ENCODE measurements at regions not wholly inside any gene's neighbourhood (a gene's known extent, or its start where the extent isn't known, plus 50 kb on each side); places are given as distances from the start of the nearest gene placed in this dataset.

GRCh38 chr2:7951001-7951400 lies 730.9 kb upstream of the ID2 start:
- TF ChIP-seq, protein P1, sequence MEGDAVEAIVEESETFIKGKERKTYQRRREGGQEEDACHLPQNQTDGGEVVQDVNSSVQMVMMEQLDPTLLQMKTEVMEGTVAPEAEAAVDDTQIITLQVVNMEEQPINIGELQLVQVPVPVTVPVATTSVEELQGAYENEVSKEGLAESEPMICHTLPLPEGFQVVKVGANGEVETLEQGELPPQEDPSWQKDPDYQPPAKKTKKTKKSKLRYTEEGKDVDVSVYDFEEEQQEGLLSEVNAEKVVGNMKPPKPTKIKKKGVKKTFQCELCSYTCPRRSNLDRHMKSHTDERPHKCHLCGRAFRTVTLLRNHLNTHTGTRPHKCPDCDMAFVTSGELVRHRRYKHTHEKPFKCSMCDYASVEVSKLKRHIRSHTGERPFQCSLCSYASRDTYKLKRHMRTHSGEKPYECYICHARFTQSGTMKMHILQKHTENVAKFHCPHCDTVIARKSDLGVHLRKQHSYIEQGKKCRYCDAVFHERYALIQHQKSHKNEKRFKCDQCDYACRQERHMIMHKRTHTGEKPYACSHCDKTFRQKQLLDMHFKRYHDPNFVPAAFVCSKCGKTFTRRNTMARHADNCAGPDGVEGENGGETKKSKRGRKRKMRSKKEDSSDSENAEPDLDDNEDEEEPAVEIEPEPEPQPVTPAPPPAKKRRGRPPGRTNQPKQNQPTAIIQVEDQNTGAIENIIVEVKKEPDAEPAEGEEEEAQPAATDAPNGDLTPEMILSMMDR (IDR thresholded peaks at IDR 0.05; ENCODE audit: low read length, missing control alignments): no peak
- H3K4me3 ChIP-seq (replicated peaks; ENCODE audit: low read depth, low read length): no peak overlapping the region
- DNase-seq (ENCODE audit: low read depth): no peak

- H3K4me3 ChIP-seq (replicated peaks; ENCODE audit: low read depth, low read length): no peak overlapping the region
- no peak for DNase-seq (ENCODE audit: low read depth)
- TF ChIP-seq, protein P1 (IDR thresholded peaks at IDR 0.05; ENCODE audit: low read length, missing control alignments): no peak
Observed at GRCh38 chr2:7951490-7951889, 730.4 kb upstream of the ID2 start.

GRCh38 chr2:7952046-7952745 lies 729.7 kb upstream of the ID2 start:
- TF ChIP-seq, protein P1 (IDR thresholded peaks at IDR 0.05; ENCODE audit: low read length, missing control alignments): no peak
- no peak for DNase-seq (ENCODE audit: low read depth)
- H3K4me3 ChIP-seq (replicated peaks; ENCODE audit: low read depth, low read length): no peak overlapping the region

GRCh38 chr2:7953195-7953594 lies 728.7 kb upstream of the ID2 start:
- no peak for DNase-seq (ENCODE audit: low read depth)
- no peak overlapping the region for H3K4me3 ChIP-seq (replicated peaks; ENCODE audit: low read depth, low read length)
- TF ChIP-seq, protein P1 (IDR thresholded peaks at IDR 0.05; ENCODE audit: low read length, missing control alignments): no peak

DNA sequence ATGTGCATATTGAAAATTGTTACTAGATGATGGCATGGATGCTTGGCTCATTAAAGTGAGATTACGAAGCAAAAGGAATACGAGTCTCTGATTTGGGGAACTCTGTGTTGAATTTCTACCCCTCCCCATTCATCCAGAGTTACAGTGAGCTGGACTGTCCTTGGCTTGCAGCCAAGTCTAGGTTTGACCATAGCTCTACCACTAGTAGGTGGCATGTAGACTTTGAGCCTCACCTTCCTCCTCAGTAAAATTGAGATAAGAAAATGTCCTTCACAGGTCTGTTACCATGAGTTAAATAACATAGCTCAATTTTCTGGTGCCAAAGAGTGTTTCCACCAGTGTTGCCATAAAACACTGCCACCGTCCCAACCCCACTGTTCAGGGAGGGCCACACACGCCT lies 727.6 kb upstream of the ID2 start:
- TF ChIP-seq, protein P1 (IDR thresholded peaks at IDR 0.05; ENCODE audit: low read length, missing control alignments): no peak

DNA sequence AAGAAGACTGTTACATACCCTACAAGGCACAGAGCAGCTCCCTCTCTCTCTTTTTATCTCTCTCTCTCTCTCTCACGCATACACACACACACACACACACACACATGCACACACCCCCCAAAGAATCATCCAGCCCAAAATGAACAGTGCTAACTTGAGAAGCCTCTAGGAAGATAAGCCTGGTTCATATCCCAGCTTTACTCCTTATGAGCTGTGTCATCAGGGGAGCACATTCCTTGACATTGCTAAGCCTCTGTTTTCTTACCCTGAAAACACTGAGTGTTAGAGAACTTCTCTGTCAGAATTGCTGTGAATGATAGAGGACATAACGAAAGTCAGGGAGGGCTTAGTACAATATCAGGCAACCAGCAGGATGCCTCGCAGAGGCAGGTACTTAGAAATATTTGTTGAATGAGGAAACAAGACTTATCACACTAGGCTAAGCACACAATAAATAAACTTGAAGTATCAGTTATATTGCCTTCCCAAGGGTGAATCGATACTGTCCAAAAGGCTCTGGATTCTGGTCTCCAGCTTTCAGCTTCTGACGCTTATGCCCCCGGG lies 725.6 kb upstream of the ID2 start:
- DNase-seq (ENCODE audit: low read depth): no peak
- H3K4me3 ChIP-seq (replicated peaks; ENCODE audit: low read depth, low read length): no peak overlapping the region
- TF ChIP-seq, protein P1 (IDR thresholded peaks at IDR 0.05; ENCODE audit: low read length, missing control alignments): no peak

More for the DNA sequence above, 727.6 kb upstream of the ID2 start:
- no peak for DNase-seq (ENCODE audit: low read depth)
- no peak overlapping the region for H3K4me3 ChIP-seq (replicated peaks; ENCODE audit: low read depth, low read length)

- no peak for DNase-seq (ENCODE audit: low read depth)
- H3K4me3 ChIP-seq (replicated peaks; ENCODE audit: low read depth, low read length): no peak overlapping the region
- TF ChIP-seq, protein P1 (IDR thresholded peaks at IDR 0.05; ENCODE audit: low read length, missing control alignments): no peak
Observed at GRCh38 chr2:7961550-7961949, 720.3 kb upstream of the ID2 start.

All from fibroblast of pulmonary artery (primary cell).